COR-L47 (cell line): ENCODE measurements at regions not wholly inside any gene's neighbourhood (a gene's known extent, or its start where the extent isn't known, plus 50 kb on each side); places are given as distances from the start of the nearest gene placed in this dataset.
A peak's percentile ranks its signal among the peaks of the same experiment; 100 is the strongest.

Source experiments
- DNase-seq: peaks from one replicate; lab custom pipeline; 2025; lab: John Stamatoyannopoulos, UW

GRCh38 chr4:60780874-60781273, 419.3 kb upstream of the ADGRL3 start:
- no peak for DNase-seq

- no peak for DNase-seq
Observed at GRCh38 chr4:60790608-60791007, 409.5 kb upstream of the ADGRL3 start.

DNA sequence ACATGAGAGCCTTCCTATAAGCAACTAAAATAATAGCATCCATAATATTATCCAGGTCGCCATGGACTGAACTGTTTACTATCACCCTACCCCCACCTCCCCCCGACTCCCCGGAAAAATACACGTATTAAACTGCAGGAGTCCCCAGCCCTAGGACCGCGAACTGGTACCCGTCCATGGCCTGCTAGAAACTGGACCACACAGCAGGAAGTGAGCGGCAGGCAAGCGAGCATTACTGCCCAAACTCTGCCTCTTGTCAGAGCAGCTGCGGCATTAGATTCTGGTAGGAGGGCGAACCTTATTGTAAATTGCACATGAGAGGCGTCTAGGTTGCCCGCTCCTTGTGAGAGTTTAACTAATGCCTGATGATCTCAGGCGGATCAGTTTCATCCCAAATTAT, 405.8 kb upstream of the ADGRL3 start:
- DNase-seq: no peak

DNA sequence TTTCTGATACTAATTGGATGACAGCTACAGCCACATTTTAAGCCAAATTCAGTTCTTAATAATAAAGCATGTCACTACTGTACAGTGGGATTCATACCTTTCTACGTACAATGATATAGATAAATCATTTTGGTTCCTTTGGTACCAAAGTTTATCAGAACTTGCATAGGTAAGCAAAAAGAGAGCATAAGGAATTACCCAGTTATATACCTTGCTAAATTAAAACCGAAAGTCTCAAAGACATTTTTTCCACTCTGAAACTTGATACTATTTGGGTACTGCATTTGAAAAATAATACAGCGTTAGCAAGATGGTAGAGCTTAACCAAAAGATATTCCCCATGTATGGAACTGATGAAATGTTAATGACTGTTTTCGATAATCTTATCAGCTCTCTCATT, 400.9 kb upstream of the ADGRL3 start:
- DNase-seq: no peak

DNA sequence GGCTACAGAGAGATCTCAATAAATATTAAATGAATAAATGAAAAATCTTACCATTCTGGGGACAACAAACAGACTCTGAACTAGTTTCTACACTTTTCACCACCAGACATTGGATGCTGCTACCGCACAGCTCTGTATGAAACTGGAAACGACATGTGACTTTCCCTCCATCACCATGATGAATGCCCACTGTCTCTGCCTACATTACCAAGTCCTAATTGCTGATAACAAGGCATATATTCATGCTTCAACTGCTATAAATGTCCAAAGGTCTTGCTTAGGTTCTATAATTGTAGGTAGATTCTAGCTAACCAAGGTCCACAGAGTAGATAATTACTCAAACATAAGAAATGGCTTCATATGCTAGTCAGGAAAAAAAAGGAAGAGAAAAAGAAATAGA, 399.4 kb upstream of the ADGRL3 start:
- DNase-seq: no peak

- DNase-seq: peak; percentile 18
Observed at GRCh38 chr4:60805500-60806313, 394.4 kb upstream of the ADGRL3 start.

GRCh38 chr4:60808726-60809485, 391.2 kb upstream of the ADGRL3 start:
- no peak for DNase-seq

GRCh38 chr4:60809486-60809800, 390.7 kb upstream of the ADGRL3 start:
- no peak for DNase-seq

DNA sequence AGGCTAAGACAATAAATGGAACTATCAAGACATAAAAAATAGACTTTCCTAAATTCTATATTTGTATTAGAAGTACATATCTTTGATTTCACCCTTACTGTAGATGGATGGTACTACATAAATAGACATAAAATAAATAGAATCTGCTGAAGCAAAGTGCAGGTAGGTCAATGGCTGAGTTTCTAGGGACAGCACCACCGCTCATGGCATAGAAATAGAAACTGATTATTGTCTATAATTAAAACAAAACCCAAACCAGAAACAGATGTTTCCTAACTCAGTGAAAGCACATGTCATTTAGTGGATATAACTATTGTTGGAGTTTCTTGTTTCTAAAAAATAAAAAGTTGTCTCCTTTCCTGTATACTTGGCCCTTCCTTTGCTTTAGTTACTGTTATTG, 387.3 kb upstream of the ADGRL3 start:
- no peak for DNase-seq

GRCh38 chr4:60814549-60814948, 385.6 kb upstream of the ADGRL3 start:
- no peak for DNase-seq

- no peak for DNase-seq
Observed at GRCh38 chr4:60817609-60818008, 382.5 kb upstream of the ADGRL3 start.

- no peak for DNase-seq
Observed at GRCh38 chr4:60822986-60823385, 377.1 kb upstream of the ADGRL3 start.

- no peak for DNase-seq
Observed at GRCh38 chr4:60840020-60840419, 360.1 kb upstream of the ADGRL3 start.

DNA sequence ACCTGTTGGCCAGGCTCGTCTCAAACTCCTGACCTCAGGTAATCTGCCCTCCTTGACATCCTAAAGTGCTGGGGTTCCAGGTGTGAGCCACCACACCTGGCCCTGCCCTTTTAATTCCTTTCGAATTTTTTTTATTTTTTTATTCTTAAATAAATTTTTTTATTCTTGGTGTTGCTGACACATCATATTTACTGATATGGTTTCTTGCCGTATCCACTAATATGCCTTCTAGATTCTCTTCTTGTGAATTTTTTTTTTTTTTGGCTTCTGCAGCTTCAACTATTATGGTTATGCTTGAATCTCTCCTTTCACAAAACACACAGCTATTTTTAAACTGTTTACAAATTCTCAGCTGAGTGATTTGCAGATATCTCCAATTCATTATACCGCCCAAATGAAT, 353.4 kb upstream of the ADGRL3 start:
- no peak for DNase-seq

GRCh38 chr4:60847614-60848013, 352.5 kb upstream of the ADGRL3 start:
- DNase-seq: no peak

DNA sequence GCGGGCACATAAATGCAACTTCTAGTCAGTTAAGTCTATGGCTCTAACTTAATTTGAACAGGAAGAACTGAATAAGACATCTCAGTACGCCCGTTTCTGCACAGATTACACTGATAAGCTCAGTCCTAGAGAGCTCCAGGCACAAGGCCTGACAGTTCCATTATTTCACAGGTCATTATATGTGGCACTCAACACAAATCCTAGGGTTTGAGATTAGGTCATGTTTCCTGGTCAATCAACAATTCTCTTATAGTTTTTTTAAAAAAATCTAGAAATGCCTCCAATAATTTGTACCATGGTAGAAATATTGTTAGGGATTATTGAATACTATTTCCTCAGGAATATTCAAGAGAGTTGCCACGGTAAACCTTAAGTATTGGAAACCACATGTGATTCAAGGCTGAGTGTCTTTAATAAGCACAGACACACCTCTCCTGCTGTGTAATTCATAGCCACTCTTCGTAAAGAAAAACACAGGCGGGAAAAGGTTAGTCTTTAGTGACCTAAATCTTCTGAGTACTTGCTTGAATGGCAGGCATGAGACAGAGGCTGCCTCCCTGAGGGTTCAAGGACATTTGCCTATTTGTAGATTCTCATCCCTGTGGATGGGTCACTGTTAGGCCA, 342.9 kb upstream of the ADGRL3 start:
- DNase-seq: peak; percentile 2

DNA sequence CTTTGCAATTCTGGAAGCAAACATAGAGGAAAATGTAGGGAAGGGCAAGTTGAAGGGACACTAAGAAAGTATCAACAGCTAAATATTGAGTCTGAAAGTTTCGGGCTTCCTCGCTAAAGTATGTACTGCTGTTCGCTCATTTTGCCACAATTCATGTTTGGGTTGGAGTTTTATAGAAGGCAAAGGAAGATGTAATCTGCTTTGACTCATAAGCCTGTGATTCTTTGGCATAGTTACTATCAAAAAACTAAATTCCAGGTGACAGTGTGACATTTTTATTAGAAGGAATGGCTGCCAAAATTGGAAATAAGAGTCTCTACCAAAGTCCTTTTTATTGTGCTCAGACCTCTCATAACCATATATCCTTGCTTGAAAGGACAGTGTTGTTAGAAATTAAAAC, 336.7 kb upstream of the ADGRL3 start:
- no peak for DNase-seq

- DNase-seq: peak; percentile 24
Observed at GRCh38 chr4:60865273-60865672, 334.9 kb upstream of the ADGRL3 start.

GRCh38 chr4:60868232-60868960, 331.7 kb upstream of the ADGRL3 start:
- DNase-seq: no peak

- no peak for DNase-seq
Observed at GRCh38 chr4:60879135-60879701, 320.9 kb upstream of the ADGRL3 start.

- DNase-seq: no peak
Observed at GRCh38 chr4:60884587-60884986, 315.5 kb upstream of the ADGRL3 start.

DNA sequence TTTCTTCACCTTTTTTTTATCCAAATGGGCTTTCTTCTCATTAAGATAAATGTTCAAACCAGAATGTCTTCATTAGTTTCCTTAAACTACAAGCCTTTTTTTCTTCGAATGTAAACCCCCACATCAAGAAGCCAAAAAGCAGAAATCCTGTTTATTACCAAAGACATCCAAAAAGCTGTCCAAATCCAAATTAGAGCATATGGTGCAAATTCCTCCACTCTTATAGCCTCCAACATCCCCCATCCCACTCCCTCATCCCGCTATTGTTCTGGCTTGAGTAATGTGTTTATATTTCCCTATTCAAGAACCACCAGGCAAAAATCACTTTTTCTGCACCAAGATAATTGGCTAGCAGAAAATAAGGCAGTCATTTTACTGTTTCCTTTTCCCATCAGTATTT, 315.1 kb upstream of the ADGRL3 start:
- DNase-seq: no peak
